ENCODE measurements at regions not wholly inside any gene's neighbourhood (a gene's known extent, or its start where the extent isn't known, plus 50 kb on each side); places are given as distances from the start of the nearest gene placed in this dataset.

- ChIA-PET POLR2A (no interaction called here), CTCF (no interaction called here)
- H3K36me3 Mint-ChIP-seq (ENCODE audit: low read depth), result no peaks in the 10 kb centered on the region
- DNase-seq (no peak), ATAC-seq (no peak)
- H3K9me3 Mint-ChIP-seq, result no peaks in the 10 kb centered on the region
- no peaks in the 10 kb centered on the region for H3K4me1 Mint-ChIP-seq (ENCODE audit: low read depth)
- no peak overlapping the region for H3K4me3 Mint-ChIP-seq
- no peaks in the 10 kb centered on the region for H3K27me3 Mint-ChIP-seq
- no peak overlapping the region for H3K27ac Mint-ChIP-seq
- TF ChIP-seq, protein P1, sequence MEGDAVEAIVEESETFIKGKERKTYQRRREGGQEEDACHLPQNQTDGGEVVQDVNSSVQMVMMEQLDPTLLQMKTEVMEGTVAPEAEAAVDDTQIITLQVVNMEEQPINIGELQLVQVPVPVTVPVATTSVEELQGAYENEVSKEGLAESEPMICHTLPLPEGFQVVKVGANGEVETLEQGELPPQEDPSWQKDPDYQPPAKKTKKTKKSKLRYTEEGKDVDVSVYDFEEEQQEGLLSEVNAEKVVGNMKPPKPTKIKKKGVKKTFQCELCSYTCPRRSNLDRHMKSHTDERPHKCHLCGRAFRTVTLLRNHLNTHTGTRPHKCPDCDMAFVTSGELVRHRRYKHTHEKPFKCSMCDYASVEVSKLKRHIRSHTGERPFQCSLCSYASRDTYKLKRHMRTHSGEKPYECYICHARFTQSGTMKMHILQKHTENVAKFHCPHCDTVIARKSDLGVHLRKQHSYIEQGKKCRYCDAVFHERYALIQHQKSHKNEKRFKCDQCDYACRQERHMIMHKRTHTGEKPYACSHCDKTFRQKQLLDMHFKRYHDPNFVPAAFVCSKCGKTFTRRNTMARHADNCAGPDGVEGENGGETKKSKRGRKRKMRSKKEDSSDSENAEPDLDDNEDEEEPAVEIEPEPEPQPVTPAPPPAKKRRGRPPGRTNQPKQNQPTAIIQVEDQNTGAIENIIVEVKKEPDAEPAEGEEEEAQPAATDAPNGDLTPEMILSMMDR (IDR thresholded peaks at IDR 0.05), result no peak
- intact Hi-C loops (cut with micrococcal nuclease), result no loop called here
These were observed 50.9 kb upstream of the CPNE8 start for GRCh38 chr12:38956337-38956736.
